SK-N-SH (cell line): ENCODE measurements at regions not wholly inside any gene's neighbourhood (a gene's known extent, or its start where the extent isn't known, plus 50 kb on each side); places are given as distances from the start of the nearest gene placed in this dataset.

Source experiments
- CTCF ChIA-PET: fragments of 300-600, 350-600 bp; formaldehyde crosslinking; extraction: SDS; loops from one replicate; lab custom pipeline; 2021; lab: Yijun Ruan, JAX
- POLR2A ChIA-PET: fragments of 350-600 bp; sonication (Branson Sonifier 250); formaldehyde crosslinking; extraction: SDS; loops from one replicate; lab custom pipeline; 2020; ENCODE audit warnings: antibody characterized with exemption, inconsistent platforms; lab: Yijun Ruan, JAX
- DNase-seq: peaks from one replicate; pipeline ENCODE4 v3.0.0; 2012
- H2AFZ ChIP-seq: fragments of 200-600 bp; sonication (generic); 2 replicates; pipeline ENCODE4 v1.8.1; 2016; ENCODE audit warnings: antibody characterized with exemption, mild to moderate bottlenecking, low read depth
- H3F3A ChIP-seq: fragments of 200-600 bp; sonication (generic); replicated peaks from 2 replicates; pipeline ENCODE3; 2016; ENCODE audit warnings: antibody characterized with exemption, mild to moderate bottlenecking; ENCODE audit not compliant: insufficient read depth
- H3K27ac ChIP-seq, 2 experiments: fragments of 200-500 bp in 1 of 2; fragments of 200-600 bp in 1 of 2; sonication (Bioruptor generic) in 1 of 2; sonication (generic), shearing (Covaris generic) in 1 of 2; 2 replicates each; pipeline versions ENCODE4 v1.5.1 to v1.6.1; 2014 to 2016; ENCODE audit warnings: low read depth in 2 of 2, inconsistent platforms in 1 of 2, low read length in 1 of 2, mild to moderate bottlenecking in 1 of 2, mixed read lengths in 1 of 2
- H3K27me3 ChIP-seq: fragments of 200-600 bp; sonication (generic), shearing (Covaris generic); 2 replicates; pipeline ENCODE4 v1.6.1; 2016; ENCODE audit warnings: mixed run types; ENCODE audit not compliant: insufficient read depth
- H3K36me3 ChIP-seq, 2 experiments: fragments of 200-500 bp in 1 of 2; fragments of 200-600 bp in 1 of 2; sonication (Bioruptor generic) in 1 of 2; sonication (generic) in 1 of 2; replicated peaks in 1 of 2; 2 replicates each; pipeline versions ENCODE3 to v1.5.1; 2014 to 2016; ENCODE audit warnings: low read length in 1 of 2, mild to moderate bottlenecking in 1 of 2; ENCODE audit not compliant: insufficient read depth in 2 of 2, control insufficient read depth in 1 of 2
- H3K4me1 ChIP-seq, 2 experiments: fragments of 200-500 bp in 1 of 2; fragments of 200-600 bp in 1 of 2; sonication (Bioruptor generic) in 1 of 2; sonication (generic), shearing (Covaris generic) in 1 of 2; 2 replicates each; pipeline versions ENCODE4 v1.5.1 to v1.6.1; 2014 to 2016; ENCODE audit warnings: low read depth in 1 of 2, low read length in 1 of 2, mixed run types in 1 of 2; ENCODE audit not compliant: insufficient read depth in 2 of 2, control insufficient read depth in 1 of 2
- H3K4me2 ChIP-seq: fragments of 200-600 bp; sonication (generic), shearing (Covaris generic); 2 replicates; pipeline ENCODE4 v1.6.1; 2017; ENCODE audit warnings: mixed run types
- H3K4me3 ChIP-seq, 2 experiments: fragments of 200-500 bp in 1 of 2; fragments of 200-600 bp in 1 of 2; sonication (Bioruptor generic) in 1 of 2; sonication (generic), shearing (Covaris generic) in 1 of 2; 2 replicates each; pipeline versions ENCODE4 v1.5.1 to v1.8.1; 2014 to 2016; ENCODE audit warnings: low read depth in 2 of 2, inconsistent platforms in 1 of 2, low read length in 1 of 2, mild to moderate bottlenecking in 1 of 2, mixed read lengths in 1 of 2, moderate library complexity in 1 of 2
- H3K79me2 ChIP-seq: fragments of 200-600 bp; sonication (generic); 2 replicates; pipeline ENCODE4 v1.8.1; 2017; ENCODE audit warnings: mild to moderate bottlenecking; ENCODE audit not compliant: insufficient read depth
- H3K9ac ChIP-seq: fragments of 200-600 bp; sonication (generic); 2 replicates; pipeline ENCODE4 v1.6.1; 2017; ENCODE audit warnings: mixed run types
- H3K9me2 ChIP-seq: fragments of 200-600 bp; sonication (generic); 2 replicates; pipeline ENCODE4 v1.6.1; 2017; ENCODE audit warnings: mixed run types
- H3K9me3 ChIP-seq: fragments of 200-600 bp; sonication (generic); 2 replicates; pipeline ENCODE4 v1.6.1; 2017; ENCODE audit warnings: mixed run types, mild to moderate bottlenecking, moderate library complexity
- H4K20me1 ChIP-seq: fragments of 200-600 bp; sonication (generic); 2 replicates; pipeline ENCODE4 v1.6.1; 2017; ENCODE audit warnings: mild to moderate bottlenecking, mixed run types; ENCODE audit not compliant: insufficient read depth
- CHD2 ChIP-seq: fragments of 150-350 bp; IDR thresholded peaks from 2 replicates; pipeline ENCODE4 v1.6.1; 2018; ENCODE audit warnings: low read length; ENCODE audit not compliant: partially characterized antibody
- CTCF ChIP-seq: fragments of 200-600 bp; sonication (generic); IDR thresholded peaks from 2 replicates; pipeline ENCODE4 v1.6.1; 2017; ENCODE audit warnings: antibody characterized with exemption, mild to moderate bottlenecking, moderate library complexity
- EP300 ChIP-seq, 2 experiments: IDR thresholded peaks; 2 replicates each; pipeline versions ENCODE4 v1.4.0 to v1.6.1; 2012; ENCODE audit warnings: borderline replicate concordance in 1 of 2, low read depth in 1 of 2, low read length in 1 of 2
- FOXM1 ChIP-seq: IDR thresholded peaks from 2 replicates; pipeline ENCODE4 v1.4.0; 2012; ENCODE audit warnings: low read depth, mild to moderate bottlenecking
- GATA2 ChIP-seq: sonication (generic); formaldehyde crosslinking; IDR thresholded peaks from 2 replicates; pipeline ENCODE4 v1.5.0; 2020; ENCODE audit warnings: mild to moderate bottlenecking, missing genetic modification reagents
- JUND ChIP-seq: IDR thresholded peaks from 2 replicates; pipeline ENCODE4 v1.4.0; 2012
- MEF2A ChIP-seq: IDR thresholded peaks from 2 replicates; pipeline ENCODE4 v1.4.0; 2012; ENCODE audit warnings: low read depth, borderline replicate concordance
- MXI1 ChIP-seq: IDR thresholded peaks from 2 replicates; pipeline ENCODE4 v1.6.1; 2012; ENCODE audit warnings: mild to moderate bottlenecking, low read depth, low read length, improper control_type of control experiment
- RAD21 ChIP-seq: IDR thresholded peaks from 2 replicates; pipeline ENCODE4 v1.6.1; 2012; ENCODE audit warnings: mild to moderate bottlenecking, low read length
- RCOR1 ChIP-seq: fragments of 150-350 bp; IDR thresholded peaks from 2 replicates; pipeline ENCODE4 v1.6.1; 2017; ENCODE audit warnings: antibody characterized with exemption, low read length
- REST ChIP-seq: IDR thresholded peaks from 2 replicates; pipeline ENCODE4 v1.6.1; 2012; ENCODE audit warnings: mild to moderate bottlenecking, low read depth, low read length, moderate library complexity
- SMC3 ChIP-seq: IDR thresholded peaks from 2 replicates; pipeline ENCODE4 v1.6.1; 2012; ENCODE audit warnings: low read depth, low read length, improper control_type of control experiment
- TAF1 ChIP-seq: IDR thresholded peaks from 2 replicates; pipeline ENCODE4 v1.6.1; 2012; ENCODE audit warnings: low read depth, mild to moderate bottlenecking, low read length, moderate library complexity, borderline replicate concordance
- YY1 ChIP-seq: IDR thresholded peaks from 2 replicates; pipeline ENCODE4 v1.4.0; 2012; ENCODE audit warnings: low read depth, mild to moderate bottlenecking
- WGBS: methylation state at CpG from one replicate; pipeline ENCODE4 v1.1.6; 2017; ENCODE audit warnings: low lambda C conversion rate; 5-methylcytosine and 5-hydroxymethylcytosine counted together

- DNase-seq, result no peak
- H3K79me2 ChIP-seq, result no peaks in the 10 kb centered on the region
- TF ChIP-seq SMC3 (no peak), FOXM1 (no peak), EP300 (IDR thresholded peaks at IDR 0.05; ENCODE audit: borderline replicate concordance in 1 of 2, low read depth in 1 of 2, low read length in 1 of 2) (no peak), REST (no peak), YY1 (no peak), CTCF (no peak), JUND (no peak), RCOR1 (no peak), MXI1 (no peak), GATA2 (no peak), TAF1 (no peak)
- TF ChIP-seq, all 33 proteins: peak for 0
- no peaks in the 10 kb centered on the region for H3K36me3 ChIP-seq
- no peak overlapping the region for H3K27ac ChIP-seq
- no peak overlapping the region for H3K4me2 ChIP-seq
- 88% methylated on average over 4 of the region's 4 CpGs for WGBS
- no peaks in the 10 kb centered on the region for H3K27me3 ChIP-seq
- H3F3A ChIP-seq, result no peaks in the 10 kb centered on the region
- H3K4me3 ChIP-seq, result no peak overlapping the region
- POLR2A ChIA-PET, result no interaction called here
- no peaks in the 10 kb centered on the region for H3K9me2 ChIP-seq
- peaks cover 0 to 18% of the 10 kb centered on the region in 2 experiments; a peak in 3 of 4 replicates for H3K4me1 ChIP-seq
- H3K9ac ChIP-seq, result no peak overlapping the region
- H3K9me3 ChIP-seq, result no peaks in the 10 kb centered on the region
- H2AFZ ChIP-seq, result no peak overlapping the region
- H4K20me1 ChIP-seq, result no peaks in the 10 kb centered on the region
- CTCF ChIA-PET, result interaction anchor here (1.0 kb wide), 1 partner anchor 14 kb away, joined by 3 read pairs; no protein-coding TSS in a partner anchor
These were observed 262.0 kb downstream of the MEIS1 start for GRCh38 chr2:66696886-66697285.

DNA sequence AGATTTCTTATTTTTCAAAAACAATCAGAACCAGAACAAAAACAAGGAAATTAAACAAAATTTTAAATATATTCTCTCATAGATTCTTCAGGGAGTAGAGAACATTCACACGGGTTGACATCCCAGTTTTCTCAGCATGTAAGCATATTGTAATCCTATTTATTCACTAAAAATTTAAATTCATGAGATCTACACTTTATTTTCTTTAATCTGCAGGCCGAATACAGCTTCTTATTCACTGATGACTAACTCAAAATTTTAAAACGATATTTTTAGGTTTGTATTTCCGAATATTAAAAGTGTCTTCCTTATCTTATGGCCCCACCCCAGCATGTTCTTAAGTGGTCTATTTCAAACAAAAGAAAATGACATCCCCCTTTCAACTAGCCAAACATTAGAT, 262.4 kb downstream of the MEIS1 start:
- peaks cover 0 to 18% of the 10 kb centered on the region in 2 experiments; a peak in 3 of 4 replicates for H3K4me1 ChIP-seq
- 59% methylated on average over 4 of the region's 4 CpGs for WGBS

More for the DNA sequence above, 262.4 kb downstream of the MEIS1 start:
- ChIA-PET CTCF (interaction anchor here (1.0 kb wide), 1 partner anchor 13 kb away, joined by 3 read pairs; no protein-coding TSS in a partner anchor), POLR2A (no interaction called here)
- no peaks in the 10 kb centered on the region for H3K36me3 ChIP-seq
- H4K20me1 ChIP-seq, result no peaks in the 10 kb centered on the region
- H3K9ac ChIP-seq, result no peak overlapping the region
- H3K9me2 ChIP-seq, result no peaks in the 10 kb centered on the region
- no peaks in the 10 kb centered on the region for H3K27me3 ChIP-seq
- peak overlapping the region in 1 of 2 experiments; percentile 79; a peak in 1 of 4 replicates for H3K27ac ChIP-seq
- H2AFZ ChIP-seq, result no peak overlapping the region
- no peak for TF ChIP-seq CHD2
- TF ChIP-seq RAD21, result no peak
- no peak for TF ChIP-seq MEF2A
- H3K4me2 ChIP-seq, result no peak overlapping the region
- DNase-seq, result no peak
- no peaks in the 10 kb centered on the region for H3F3A ChIP-seq
- no peaks in the 10 kb centered on the region for H3K9me3 ChIP-seq
- no peaks in the 10 kb centered on the region for H3K79me2 ChIP-seq
- no peak overlapping the region for H3K4me3 ChIP-seq
